ENCODE measurements at regions not wholly inside any gene's neighbourhood (a gene's known extent, or its start where the extent isn't known, plus 50 kb on each side); places are given as distances from the start of the nearest gene placed in this dataset.

DNA sequence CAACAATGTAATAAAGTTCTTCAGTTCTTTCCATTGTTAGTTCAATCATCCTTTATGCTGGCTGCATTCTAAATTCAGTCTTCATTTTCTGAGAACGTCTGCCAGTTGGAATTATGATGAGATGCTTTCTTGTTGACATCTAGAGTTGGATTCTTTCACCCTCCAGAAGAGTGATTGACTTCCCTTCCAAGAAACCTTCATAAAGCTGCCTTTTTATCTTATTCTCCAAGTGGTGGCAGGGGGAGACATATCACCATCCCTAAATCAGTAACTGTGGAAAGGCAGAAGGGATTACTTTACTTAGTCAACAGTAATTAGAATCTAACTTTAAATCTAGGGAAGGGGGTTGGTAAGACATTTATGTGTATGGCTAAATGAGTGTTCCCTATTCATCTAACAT is 86.8 kb upstream of the GULP1 start:
- peak in 2 of 11 donors; percentile 20 to 26 for DNase-seq (ENCODE audit: extremely low read depth in 1 of 11, low read depth in 9 of 11, low spot score in 4 of 11)

GRCh38 chr2:188207554-188207953 is 84.1 kb upstream of the GULP1 start:
- DNase-seq (ENCODE audit: extremely low read depth in 1 of 11, low read depth in 9 of 11, low spot score in 4 of 11): no peak

DNA sequence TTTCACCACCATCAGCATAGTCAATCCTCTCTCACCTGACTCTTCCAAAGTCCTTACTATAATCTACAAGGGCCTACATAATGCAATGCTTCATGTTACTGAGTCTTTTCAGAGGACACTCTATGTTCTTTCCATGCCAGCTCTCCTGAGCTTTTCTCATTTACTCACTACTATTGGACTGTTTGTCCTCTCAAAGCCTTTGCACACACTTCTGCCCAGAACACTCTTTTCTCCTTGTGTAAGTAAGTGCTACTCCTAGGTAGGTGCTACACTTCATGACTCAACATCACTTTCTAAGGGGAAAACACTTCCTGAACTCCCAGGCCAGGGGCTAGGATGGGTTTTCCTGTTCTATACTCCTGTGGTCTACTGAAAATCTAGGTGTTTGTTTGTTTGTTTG is 82.5 kb upstream of the GULP1 start:
- no peak for DNase-seq (ENCODE audit: extremely low read depth in 1 of 11, low read depth in 9 of 11, low spot score in 4 of 11)

DNA sequence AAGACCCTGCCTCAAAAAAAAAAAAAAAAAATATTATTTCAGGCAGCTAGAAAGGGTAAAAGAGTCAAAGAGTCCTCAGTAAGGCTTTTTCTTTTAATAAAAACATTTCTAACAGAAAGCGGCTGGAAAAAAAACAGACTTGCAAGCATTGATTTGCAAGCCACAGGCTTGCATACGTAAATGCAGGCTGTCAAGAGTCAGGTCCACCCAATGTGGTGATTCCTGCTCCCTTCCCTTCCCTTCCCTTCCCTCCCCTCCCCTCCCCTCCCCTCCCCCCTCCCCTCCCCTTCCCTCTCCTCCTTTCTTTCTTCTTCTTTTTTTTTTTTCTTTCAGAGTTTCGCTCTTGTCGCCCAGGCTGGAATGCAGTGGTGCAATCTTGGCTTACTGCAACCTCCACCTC is 74.4 kb upstream of the GULP1 start:
- DNase-seq (ENCODE audit: extremely low read depth in 1 of 11, low read depth in 9 of 11, low spot score in 4 of 11): no peak

- DNase-seq (ENCODE audit: extremely low read depth in 1 of 11, low read depth in 9 of 11, low spot score in 4 of 11): no peak
Measured at GRCh38 chr2:188219541-188219940, 72.1 kb upstream of the GULP1 start.

- no peak for DNase-seq (ENCODE audit: extremely low read depth in 1 of 11, low read depth in 9 of 11, low spot score in 4 of 11)
Measured at GRCh38 chr2:188220535-188220934, 71.1 kb upstream of the GULP1 start.

DNA sequence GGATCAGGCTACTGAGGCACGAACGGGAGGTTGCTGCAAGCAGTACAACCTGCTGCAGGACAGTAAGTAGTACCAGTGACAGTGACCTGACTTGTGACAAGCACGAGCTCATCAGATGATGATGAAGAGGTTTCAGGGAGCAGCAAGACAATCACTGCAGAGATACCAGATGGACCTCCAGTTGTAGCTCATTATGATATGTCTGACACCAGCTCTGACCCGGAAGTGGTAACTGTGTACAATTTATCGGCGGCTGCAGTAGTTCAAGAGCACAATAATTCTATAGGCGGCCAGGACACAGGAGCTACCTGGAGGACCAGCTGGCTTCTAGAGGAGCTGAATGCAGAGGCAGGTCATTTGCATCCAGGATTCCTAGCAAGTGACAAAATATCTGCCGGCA is 64.0 kb upstream of the GULP1 start:
- no peak for DNase-seq (ENCODE audit: extremely low read depth in 1 of 11, low read depth in 9 of 11, low spot score in 4 of 11)

DNA sequence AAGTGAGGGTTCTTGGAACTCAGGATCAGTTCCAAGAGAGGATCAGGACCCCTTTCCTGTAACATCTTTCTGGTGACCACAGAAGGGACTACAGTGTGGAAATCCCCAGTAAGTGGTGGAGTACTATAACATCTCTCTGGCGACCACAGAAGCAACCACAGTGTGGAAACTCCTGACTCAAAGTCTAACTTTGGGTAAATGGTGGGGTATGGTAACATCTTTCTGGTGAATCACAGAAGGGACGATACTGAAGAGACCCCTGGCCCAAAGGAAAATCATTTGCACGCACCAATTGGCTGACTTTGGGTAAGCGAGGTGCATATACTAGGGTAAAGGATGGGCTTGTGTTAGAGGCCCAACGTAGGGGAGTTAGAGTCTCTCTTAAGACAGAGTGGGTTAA is 56.3 kb upstream of the GULP1 start:
- DNase-seq (ENCODE audit: extremely low read depth in 1 of 11, low read depth in 9 of 11, low spot score in 4 of 11): no peak

DNA sequence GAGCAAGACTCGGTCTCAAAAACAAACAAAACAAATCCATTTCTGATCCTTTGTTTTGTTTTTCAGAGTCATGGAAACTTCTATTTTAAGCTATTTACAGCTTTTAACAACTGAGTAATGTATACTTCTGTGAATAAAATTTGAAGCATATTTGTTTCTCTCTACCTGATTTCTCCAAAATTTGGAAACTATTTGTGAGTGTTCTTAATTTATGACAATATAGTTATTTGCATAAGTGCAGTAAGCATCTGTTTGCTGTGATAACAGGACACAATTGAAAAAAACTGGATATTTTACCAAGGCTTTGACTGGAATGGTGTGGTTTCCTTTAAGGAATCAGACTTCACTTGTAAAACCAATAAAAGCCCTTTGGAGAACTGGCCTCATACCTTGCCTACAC is 53.3 kb upstream of the GULP1 start:
- DNase-seq (ENCODE audit: extremely low read depth in 1 of 11, low read depth in 9 of 11, low spot score in 4 of 11): no peak
